GM18870 (cell line): ENCODE measurements at regions not wholly inside any gene's neighbourhood (a gene's known extent, or its start where the extent isn't known, plus 50 kb on each side); places are given as distances from the start of the nearest gene placed in this dataset.

Experiments used
- ATAC-seq: cut with Tn5 transposase; IDR thresholded peaks from one replicate; pipeline ENCODE4 v1.9.1; 2021; ENCODE audit warnings: moderate library complexity; ENCODE audit not compliant: unreplicated experiment

GRCh38 chr12:89024580-89024979, 327.7 kb downstream of the DUSP6 start:
- ATAC-seq: no peak

- ATAC-seq: no peak
Observed at GRCh38 chr12:89023936-89024335, 328.4 kb downstream of the DUSP6 start.

- no peak for ATAC-seq
Observed at GRCh38 chr12:89020689-89021088, 331.6 kb downstream of the DUSP6 start.

- ATAC-seq: no peak
Observed at GRCh38 chr12:89020121-89020480, 332.2 kb downstream of the DUSP6 start.

GRCh38 chr12:89019439-89020120, 332.7 kb downstream of the DUSP6 start:
- ATAC-seq: peak; percentile 94

- ATAC-seq: peak; percentile 42
Observed at GRCh38 chr12:89016970-89017778, 335.1 kb downstream of the DUSP6 start.

- no peak for ATAC-seq
Observed at GRCh38 chr12:89015419-89015818, 336.9 kb downstream of the DUSP6 start.

GRCh38 chr12:88998421-88998820, 353.9 kb downstream of the DUSP6 start:
- ATAC-seq: no peak

- no peak for ATAC-seq
Observed at GRCh38 chr12:88996200-88996788, 356.0 kb downstream of the DUSP6 start.

- no peak for ATAC-seq
Observed at GRCh38 chr12:88994971-88995370, 357.3 kb downstream of the DUSP6 start.

- ATAC-seq: no peak
Observed at GRCh38 chr12:88994537-88994936, 357.8 kb downstream of the DUSP6 start.

GRCh38 chr12:88993651-88994050, 358.6 kb downstream of the DUSP6 start:
- ATAC-seq: no peak

GRCh38 chr12:88986056-88986455, 366.2 kb downstream of the DUSP6 start:
- ATAC-seq: no peak

GRCh38 chr12:88985631-88986030, 366.7 kb downstream of the DUSP6 start:
- no peak for ATAC-seq

GRCh38 chr12:88985011-88985410, 367.3 kb downstream of the DUSP6 start:
- ATAC-seq: no peak

- no peak for ATAC-seq
Observed at GRCh38 chr12:88982694-88983093, 369.6 kb downstream of the DUSP6 start.

GRCh38 chr12:88977115-88977514, 375.2 kb downstream of the DUSP6 start:
- no peak for ATAC-seq

GRCh38 chr12:88973998-88974397, 378.3 kb downstream of the DUSP6 start:
- no peak for ATAC-seq

- ATAC-seq: no peak
Observed at GRCh38 chr12:88970740-88971139, 381.6 kb downstream of the DUSP6 start.

GRCh38 chr12:88969127-88969526, 383.2 kb downstream of the DUSP6 start:
- no peak for ATAC-seq

- no peak for ATAC-seq
Observed at GRCh38 chr12:88960213-88960878, 380.1 kb upstream of the KITLG start.

- ATAC-seq: no peak
Observed at GRCh38 chr12:88958946-88959345, 378.7 kb upstream of the KITLG start.
